GM13976 (cell line): ENCODE measurements at regions not wholly inside any gene's neighbourhood (a gene's known extent, or its start where the extent isn't known, plus 50 kb on each side); places are given as distances from the start of the nearest gene placed in this dataset.

Experiments
- DNase-seq: peaks from one replicate; pipeline ENCODE4 v3.0.0; 2012; ENCODE audit warnings: low spot score
- CTCF ChIP-seq: IDR thresholded peaks from 2 replicates; pipeline ENCODE4 v1.5.1; 2012; ENCODE audit warnings: borderline replicate concordance, mild to moderate bottlenecking; ENCODE audit not compliant: insufficient read depth; ENCODE audit errors: extremely low read depth, missing control alignments, control extremely low read depth
- in situ Hi-C: fragments of 300-500 bp; cut with MboI; formaldehyde crosslinking; loops from one replicate; pipeline ENCODE4 v1.12.0; 2022; ENCODE audit warnings: low sequenced_read_pairs, mixed read lengths, inconsistent platforms; ENCODE audit not compliant: unreplicated experiment

- no peak for TF ChIP-seq CTCF
- in situ Hi-C loops: no loop called here
Observed at GRCh38 chr11:112596324-112596723, 335.7 kb upstream of the PLET1 start.

DNA sequence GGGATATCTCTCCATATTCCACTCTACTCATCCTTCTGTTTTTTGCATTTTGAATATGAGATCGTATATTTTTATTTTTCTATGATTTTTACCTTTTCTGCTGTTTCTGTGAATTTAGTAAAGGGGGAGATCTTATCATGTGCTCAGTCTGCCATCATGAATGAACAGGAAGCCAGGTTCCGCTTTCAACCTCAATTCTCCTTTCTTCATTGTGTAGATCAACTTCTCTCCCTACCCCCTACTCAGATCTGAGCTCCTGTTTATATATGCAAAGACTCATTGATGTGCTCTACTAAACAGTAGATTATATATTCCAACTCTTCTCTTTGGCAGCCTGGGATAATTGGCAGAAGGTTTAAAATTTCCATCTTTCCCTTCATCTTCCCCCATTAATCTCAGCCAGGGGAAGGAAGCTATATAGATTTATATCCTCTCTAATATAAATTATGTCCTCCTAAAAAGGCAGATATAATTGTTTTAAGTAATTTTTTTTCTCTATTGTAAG is 336.7 kb upstream of the PLET1 start:
- in situ Hi-C loops: no loop called here
- no peak for TF ChIP-seq CTCF

More at GRCh38 chr11:112596324-112596723, 335.7 kb upstream of the PLET1 start:
- no peak for DNase-seq

GRCh38 chr11:112599265-112599664 is 338.6 kb upstream of the PLET1 start:
- in situ Hi-C loops: no loop called here
- no peak for DNase-seq
- TF ChIP-seq CTCF: no peak

More for the DNA sequence above, 336.7 kb upstream of the PLET1 start:
- DNase-seq: no peak

- no peak for TF ChIP-seq CTCF
- DNase-seq: no peak
- in situ Hi-C loops: no loop called here
Observed at GRCh38 chr11:112599856-112600533, 339.3 kb upstream of the PLET1 start.

- in situ Hi-C loops: no loop called here
- no peak for TF ChIP-seq CTCF
- no peak for DNase-seq
Observed at GRCh38 chr11:112605093-112605666, 344.5 kb upstream of the PLET1 start.

- in situ Hi-C loops: no loop called here
- no peak for TF ChIP-seq CTCF
Observed at GRCh38 chr11:112606656-112607055, 346.0 kb upstream of the PLET1 start.

More at GRCh38 chr11:112606656-112607055, 346.0 kb upstream of the PLET1 start:
- no peak for DNase-seq
